Stimulated activated effector memory CD8-positive, alpha-beta T cell treated with anti-CD3 and anti-CD28 coated beads, Interleukin-12 subunit alpha, Interleukin-12 subunit beta, amount 100 ng/mL, for 72 hours (primary cell): ENCODE measurements at regions not wholly inside any gene's neighbourhood (a gene's known extent, or its start where the extent isn't known, plus 50 kb on each side); places are given as distances from the start of the nearest gene placed in this dataset.

Experiments
- ATAC-seq: fragments of 150-1000 bp; cut with Tn5 transposase; 2 replicates; pipeline ENCODE4 v1.10.0; 2021
- DNase-seq, 2 donors: peaks; one replicate each; pipeline ENCODE4 v3.0.0; 2021 to 2022; ENCODE audit warnings: low spot score in 2 of 2
- H3K27ac Mint-ChIP-seq: one replicate; pipeline ENCODE4 v1.8.0; 2022; ENCODE audit warnings: mild to moderate bottlenecking, mixed read lengths
- H3K36me3 Mint-ChIP-seq: one replicate; pipeline ENCODE4 v1.8.0; 2022; ENCODE audit warnings: mild to moderate bottlenecking, mixed read lengths
- H3K4me1 Mint-ChIP-seq: one replicate; pipeline ENCODE4 v1.8.0; 2022; ENCODE audit warnings: mixed read lengths
- H3K4me3 Mint-ChIP-seq: one replicate; pipeline ENCODE4 v1.8.0; 2022; ENCODE audit warnings: mild to moderate bottlenecking, mixed read lengths
- H3K9me3 Mint-ChIP-seq: one replicate; pipeline ENCODE4 v1.8.0; 2022; ENCODE audit warnings: mixed read lengths

DNA sequence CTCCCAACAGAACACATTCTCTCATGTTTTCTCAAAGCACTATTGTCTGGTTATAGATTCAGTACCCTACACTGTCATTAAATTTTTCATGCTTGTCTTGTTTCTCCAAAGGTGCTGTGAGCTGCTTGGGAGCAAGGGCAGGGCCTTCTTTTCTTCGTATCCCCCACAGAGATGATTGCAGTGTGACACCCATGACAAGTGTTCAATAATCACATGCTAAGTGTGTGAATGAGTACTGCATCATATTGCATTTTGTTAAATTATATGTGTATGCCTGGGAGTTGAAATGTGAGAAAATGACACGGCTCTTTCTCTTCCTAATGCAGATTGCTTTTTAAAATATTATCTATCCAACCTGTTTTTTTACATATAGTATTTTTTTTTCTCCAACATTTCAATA is 57.3 kb upstream of the MAGI3 start:
- no peaks in the 10 kb centered on the region for H3K4me1 Mint-ChIP-seq
- H3K9me3 Mint-ChIP-seq: no peaks in the 10 kb centered on the region
- no peaks in the 10 kb centered on the region for H3K36me3 Mint-ChIP-seq
- ATAC-seq: no peak
- DNase-seq: no peak
- H3K4me3 Mint-ChIP-seq: no peak overlapping the region
- no peak overlapping the region for H3K27ac Mint-ChIP-seq

DNA sequence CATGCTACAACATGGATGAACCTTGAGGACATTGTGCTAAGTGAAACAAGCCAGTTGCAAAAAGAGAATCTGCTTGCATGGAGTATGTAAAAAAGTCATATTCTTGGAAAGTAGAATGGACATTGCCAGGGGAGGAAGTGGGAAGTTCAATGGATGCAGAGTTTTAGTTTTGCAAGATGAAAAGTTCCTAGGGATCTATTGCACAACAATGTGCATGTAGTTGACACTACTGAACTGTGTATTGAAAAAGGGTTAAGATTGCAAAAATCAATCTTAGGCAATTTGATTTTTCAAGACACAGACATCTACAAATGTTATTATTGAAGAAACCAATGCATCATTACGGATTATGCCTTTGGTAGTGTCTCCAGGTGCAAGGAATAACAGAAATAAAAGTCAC is 50.3 kb upstream of the MAGI3 start:
- Mint-ChIP-seq H3K27ac (no peak overlapping the region), H3K9me3 (no peaks in the 10 kb centered on the region), H3K36me3 (no peaks in the 10 kb centered on the region), H3K4me3 (no peak overlapping the region), H3K4me1 (no peaks in the 10 kb centered on the region)
- DNase-seq (no peak), ATAC-seq (no peak)
